ENCODE measurements at regions not wholly inside any gene's neighbourhood (a gene's known extent, or its start where the extent isn't known, plus 50 kb on each side); places are given as distances from the start of the nearest gene placed in this dataset.

- FAIRE-seq (no peak), DNase-seq (ENCODE audit: low spot score) (no peak)
Observed at GRCh38 chr7:46649876-46650275, 728.8 kb upstream of the IGFBP3 start.

GRCh38 chr7:46637793-46638735, 717.0 kb upstream of the IGFBP3 start:
- FAIRE-seq: no peak
- DNase-seq (ENCODE audit: low spot score): no peak

- DNase-seq (ENCODE audit: low spot score) (no peak), FAIRE-seq (no peak)
Observed at GRCh38 chr7:46636022-46636421, 715.0 kb upstream of the IGFBP3 start.

GRCh38 chr7:46633630-46634240, 712.7 kb upstream of the IGFBP3 start:
- FAIRE-seq (no peak), DNase-seq (ENCODE audit: low spot score) (no peak)

GRCh38 chr7:46633200-46633599, 712.1 kb upstream of the IGFBP3 start:
- DNase-seq (ENCODE audit: low spot score) (no peak), FAIRE-seq (no peak)

GRCh38 chr7:46630031-46630430, 709.0 kb upstream of the IGFBP3 start:
- peak; percentile 25 for DNase-seq (ENCODE audit: low spot score)
- peak; percentile 5 for FAIRE-seq

- DNase-seq (ENCODE audit: low spot score) (no peak), FAIRE-seq (peak; percentile 27)
Observed at GRCh38 chr7:46628389-46628788, 707.3 kb upstream of the IGFBP3 start.

- DNase-seq (ENCODE audit: low spot score) (no peak), FAIRE-seq (no peak)
Observed at GRCh38 chr7:46626691-46627310, 705.7 kb upstream of the IGFBP3 start.

GRCh38 chr7:46626261-46626660, 705.2 kb upstream of the IGFBP3 start:
- DNase-seq (ENCODE audit: low spot score): no peak
- FAIRE-seq: no peak

- DNase-seq (ENCODE audit: low spot score) (no peak), FAIRE-seq (no peak)
Observed at GRCh38 chr7:46625032-46625431, 704.0 kb upstream of the IGFBP3 start.

GRCh38 chr7:46622251-46622650, 701.2 kb upstream of the IGFBP3 start:
- DNase-seq (ENCODE audit: low spot score) (no peak), FAIRE-seq (no peak)

GRCh38 chr7:46619723-46620310, 698.7 kb upstream of the IGFBP3 start:
- FAIRE-seq (no peak), DNase-seq (ENCODE audit: low spot score) (no peak)

GRCh38 chr7:46616636-46617035, 695.6 kb upstream of the IGFBP3 start:
- no peak for FAIRE-seq

GRCh38 chr7:46613551-46613950, 692.5 kb upstream of the IGFBP3 start:
- FAIRE-seq (no peak), DNase-seq (ENCODE audit: low spot score) (no peak)

More at GRCh38 chr7:46616636-46617035, 695.6 kb upstream of the IGFBP3 start:
- no peak for DNase-seq (ENCODE audit: low spot score)

- no peak for FAIRE-seq
- no peak for DNase-seq (ENCODE audit: low spot score)
Observed at GRCh38 chr7:46613116-46613515, 692.0 kb upstream of the IGFBP3 start.

- FAIRE-seq: no peak
- no peak for DNase-seq (ENCODE audit: low spot score)
Observed at GRCh38 chr7:46611508-46611907, 690.4 kb upstream of the IGFBP3 start.

- FAIRE-seq (no peak), DNase-seq (ENCODE audit: low spot score) (no peak)
Observed at GRCh38 chr7:46610746-46611145, 689.7 kb upstream of the IGFBP3 start.

- no peak for FAIRE-seq
Observed at GRCh38 chr7:46607176-46607575, 686.1 kb upstream of the IGFBP3 start.

GRCh38 chr7:46606761-46607160, 685.7 kb upstream of the IGFBP3 start:
- no peak for FAIRE-seq

More at GRCh38 chr7:46607176-46607575, 686.1 kb upstream of the IGFBP3 start:
- no peak for DNase-seq (ENCODE audit: low spot score)

GRCh38 chr7:46604241-46604661, 683.2 kb upstream of the IGFBP3 start:
- FAIRE-seq: no peak
- no peak for DNase-seq (ENCODE audit: low spot score)

More at GRCh38 chr7:46606761-46607160, 685.7 kb upstream of the IGFBP3 start:
- DNase-seq (ENCODE audit: low spot score): no peak

- no peak for FAIRE-seq
- no peak for DNase-seq (ENCODE audit: low spot score)
Observed at GRCh38 chr7:46603780-46604179, 682.7 kb upstream of the IGFBP3 start.

- FAIRE-seq (no peak), DNase-seq (ENCODE audit: low spot score) (no peak)
Observed at GRCh38 chr7:46603296-46603752, 682.3 kb upstream of the IGFBP3 start.

Measured in urothelium cell line (cell line).